Neural cell (in vitro differentiated cells): ENCODE measurements at regions not wholly inside any gene's neighbourhood (a gene's known extent, or its start where the extent isn't known, plus 50 kb on each side); places are given as distances from the start of the nearest gene placed in this dataset.

Experiments used
- H2AFZ ChIP-seq: fragments of 200-600, 300-800 bp; sonication (generic), shearing (Covaris generic); 2 replicates; pipeline ENCODE4 v1.6.0; 2014; ENCODE audit warnings: low read depth, mild to moderate bottlenecking, antibody characterized with exemption, low read length, moderate library complexity
- H3F3A ChIP-seq: fragments of 200-600 bp; shearing (Covaris generic); 2 replicates; pipeline ENCODE4 v1.6.1; 2016; ENCODE audit warnings: mild to moderate bottlenecking, moderate library complexity, mixed read lengths, antibody characterized with exemption, low read length; ENCODE audit not compliant: insufficient read depth, poor library complexity, severe bottlenecking
- H3K27ac ChIP-seq: fragments of 200-600, 300-800 bp; sonication (generic), shearing (Covaris generic); 2 replicates; pipeline ENCODE4 v1.5.1; 2014; ENCODE audit warnings: mild to moderate bottlenecking, low read length, moderate library complexity
- H3K27me3 ChIP-seq: fragments of 300-800, 200-600 bp; sonication (generic), shearing (Covaris generic); 2 replicates; pipeline ENCODE4 v1.6.0; 2014; ENCODE audit warnings: mild to moderate bottlenecking, low read depth, low read length, moderate library complexity; ENCODE audit not compliant: insufficient read depth
- H3K36me3 ChIP-seq: fragments of 300-800, 200-600 bp; sonication (generic), shearing (Covaris generic); 2 replicates; pipeline ENCODE4 v1.5.1; 2014; ENCODE audit warnings: mild to moderate bottlenecking, antibody characterized with exemption, low read length, moderate library complexity; ENCODE audit not compliant: insufficient read depth
- H3K4me2 ChIP-seq: fragments of 300-800, 200-600 bp; sonication (generic), shearing (Covaris generic); 2 replicates; pipeline ENCODE4 v1.6.0; 2014; ENCODE audit warnings: mild to moderate bottlenecking, low read length
- H3K4me3 ChIP-seq: fragments of 300-800, 200-600 bp; sonication (generic), shearing (Covaris generic); 2 replicates; pipeline ENCODE4 v1.5.1; 2014; ENCODE audit warnings: mild to moderate bottlenecking, low read length, moderate library complexity
- H3K79me2 ChIP-seq: fragments of 200-600 bp; shearing (Covaris generic); replicated peaks from 2 replicates; pipeline ENCODE4 v1.6.0; 2014; ENCODE audit warnings: mild to moderate bottlenecking, low read length, moderate library complexity; ENCODE audit not compliant: insufficient read depth
- H3K9ac ChIP-seq: fragments of 300-800, 200-600 bp; sonication (generic), shearing (Covaris generic); 2 replicates; pipeline ENCODE4 v1.6.1; 2016; ENCODE audit warnings: mild to moderate bottlenecking, low read length, mixed read lengths
- H3K9me2 ChIP-seq: fragments of 200-600 bp; shearing (Covaris generic); 2 replicates; pipeline ENCODE4 v1.6.1; 2016; ENCODE audit warnings: mild to moderate bottlenecking, low read length, mixed read lengths; ENCODE audit not compliant: insufficient read depth
- H3K9me3 ChIP-seq: fragments of 200-600, 300-800 bp; sonication (generic), shearing (Covaris generic); 2 replicates; pipeline ENCODE4 v1.6.1; 2016; ENCODE audit warnings: mild to moderate bottlenecking, mixed run types, low read length, moderate library complexity, mixed read lengths
- H4K20me1 ChIP-seq: fragments of 200-600 bp; shearing (Covaris generic); 2 replicates; pipeline ENCODE4 v1.6.1; 2016; ENCODE audit warnings: mild to moderate bottlenecking, mixed run types; ENCODE audit not compliant: insufficient read depth
- EP300 ChIP-seq: fragments of 450-650 bp; conservative IDR thresholded peaks from 2 replicates; pipeline ENCODE4 v1.6.1; 2014; ENCODE audit warnings: antibody characterized with exemption, mild to moderate bottlenecking, moderate library complexity; ENCODE audit not compliant: poor library complexity, severe bottlenecking
- EZH2 ChIP-seq: fragments of 200-600, 300-800 bp; shearing (Covaris generic), sonication (generic); IDR thresholded peaks from 2 replicates; pipeline ENCODE4 v1.6.1; 2014; ENCODE audit warnings: antibody characterized with exemption, low read length, borderline replicate concordance, mild to moderate bottlenecking; ENCODE audit not compliant: insufficient read depth, poor library complexity, severe bottlenecking
- MXI1 ChIP-seq: fragments of 450-650 bp; conservative IDR thresholded peaks from 2 replicates; pipeline ENCODE4 v1.6.1; 2014; ENCODE audit warnings: antibody characterized with exemption, mild to moderate bottlenecking; ENCODE audit not compliant: poor library complexity, severe bottlenecking
- POLR2AphosphoS5 ChIP-seq: IDR thresholded peaks from 2 replicates; pipeline ENCODE4 v1.6.1; 2012
- RAD21 ChIP-seq: fragments of 450-650 bp; conservative IDR thresholded peaks from 2 replicates; pipeline ENCODE4 v1.6.1; 2014; ENCODE audit warnings: antibody characterized with exemption, mild to moderate bottlenecking, moderate library complexity
- SMC3 ChIP-seq: fragments of 450-650 bp; conservative IDR thresholded peaks from 2 replicates; pipeline ENCODE4 v1.6.1; 2014; ENCODE audit warnings: antibody characterized with exemption, mild to moderate bottlenecking, moderate library complexity; ENCODE audit not compliant: poor library complexity
- TAF1 ChIP-seq: IDR thresholded peaks from 2 replicates; pipeline ENCODE4 v1.6.1; 2012; ENCODE audit warnings: low read depth
- TF ChIP-seq, protein P1 (sequence below): fragments of 450-650 bp; IDR thresholded peaks from 2 replicates; pipeline ENCODE4 v1.5.1; 2014; ENCODE audit warnings: antibody characterized with exemption, mild to moderate bottlenecking, moderate library complexity; ENCODE audit not compliant: poor library complexity, severe bottlenecking
- TF ChIP-seq, protein P2 (sequence below): IDR thresholded peaks from 2 replicates; pipeline ENCODE4 v1.6.1; 2012; ENCODE audit warnings: borderline replicate concordance

- Histone ChIP-seq H3K4me3 (no peak overlapping the region), H3K79me2 (no peaks in the 10 kb centered on the region), H3F3A (no peaks in the 10 kb centered on the region), H3K36me3 (no peaks in the 10 kb centered on the region), H3K9me3 (no peaks in the 10 kb centered on the region), H3K27ac (no peak overlapping the region), H3K4me2 (no peak overlapping the region), H3K27me3 (no peaks in the 10 kb centered on the region), H2AFZ (no peak overlapping the region), H4K20me1 (no peaks in the 10 kb centered on the region), H3K9ac (no peak overlapping the region), H3K9me2 (no peaks in the 10 kb centered on the region)
- TF ChIP-seq EP300 (no peak), TAF1 (no peak)
These were observed 118.8 kb upstream of the NANOS1 start for GRCh38 chr10:118910702-118911101.

- H2AFZ ChIP-seq: no peak overlapping the region
- no peak overlapping the region for H3K4me2 ChIP-seq
- H4K20me1 ChIP-seq: no peaks in the 10 kb centered on the region
- H3K9ac ChIP-seq: no peak overlapping the region
- H3K4me3 ChIP-seq: no peak overlapping the region
- no peaks in the 10 kb centered on the region for H3F3A ChIP-seq
- no peaks in the 10 kb centered on the region for H3K9me3 ChIP-seq
- no peaks in the 10 kb centered on the region for H3K79me2 ChIP-seq
- no peak for TF ChIP-seq TAF1
- TF ChIP-seq SMC3: no peak
- H3K9me2 ChIP-seq: no peaks in the 10 kb centered on the region
- H3K36me3 ChIP-seq: no peaks in the 10 kb centered on the region
- no peaks in the 10 kb centered on the region for H3K27me3 ChIP-seq
- no peak overlapping the region for H3K27ac ChIP-seq
These were observed 118.2 kb upstream of the NANOS1 start for GRCh38 chr10:118911363-118911762.

DNA sequence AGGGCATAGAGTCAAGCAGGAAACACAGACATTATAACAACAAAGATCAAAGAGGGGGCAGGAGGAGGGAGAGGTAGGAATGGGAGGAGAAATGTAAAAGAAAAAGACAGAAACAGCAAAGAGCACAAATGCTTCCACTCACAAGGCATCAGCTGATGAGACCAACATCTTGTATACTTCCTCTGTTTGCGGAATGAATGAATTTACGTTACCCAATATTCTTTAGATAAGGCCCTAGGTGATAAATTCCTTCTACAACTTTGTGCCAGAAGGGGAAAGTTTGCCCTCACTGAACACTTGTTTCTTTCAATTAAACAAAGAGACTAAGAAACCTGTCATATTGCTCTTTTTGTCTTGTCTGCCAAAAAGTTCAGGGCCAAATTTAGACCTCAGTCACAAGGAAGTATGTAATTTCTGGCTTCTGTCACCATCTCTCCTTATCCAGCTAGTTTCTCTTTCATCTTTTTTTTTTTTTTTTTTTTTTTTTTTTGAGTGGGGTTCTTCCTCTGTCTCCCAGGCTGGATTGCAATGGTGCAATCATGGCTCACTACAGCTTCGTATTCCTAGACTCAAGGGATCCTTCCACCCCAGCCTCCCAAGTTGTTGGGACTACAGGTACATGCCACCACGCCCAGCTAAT lies 116.4 kb upstream of the NANOS1 start:
- H3K27ac ChIP-seq: no peak overlapping the region
- no peak overlapping the region for H3K4me2 ChIP-seq
- H3K79me2 ChIP-seq: no peaks in the 10 kb centered on the region
- no peaks in the 10 kb centered on the region for H4K20me1 ChIP-seq
- no peak overlapping the region for H2AFZ ChIP-seq
- no peaks in the 10 kb centered on the region for H3K27me3 ChIP-seq
- H3K36me3 ChIP-seq: no peaks in the 10 kb centered on the region
- TF ChIP-seq SMC3 (no peak), POLR2AphosphoS5 (no peak), EZH2 (no peak), MXI1 (no peak), EP300 (no peak), RAD21 (no peak), TAF1 (no peak)
- TF ChIP-seq, protein P1, sequence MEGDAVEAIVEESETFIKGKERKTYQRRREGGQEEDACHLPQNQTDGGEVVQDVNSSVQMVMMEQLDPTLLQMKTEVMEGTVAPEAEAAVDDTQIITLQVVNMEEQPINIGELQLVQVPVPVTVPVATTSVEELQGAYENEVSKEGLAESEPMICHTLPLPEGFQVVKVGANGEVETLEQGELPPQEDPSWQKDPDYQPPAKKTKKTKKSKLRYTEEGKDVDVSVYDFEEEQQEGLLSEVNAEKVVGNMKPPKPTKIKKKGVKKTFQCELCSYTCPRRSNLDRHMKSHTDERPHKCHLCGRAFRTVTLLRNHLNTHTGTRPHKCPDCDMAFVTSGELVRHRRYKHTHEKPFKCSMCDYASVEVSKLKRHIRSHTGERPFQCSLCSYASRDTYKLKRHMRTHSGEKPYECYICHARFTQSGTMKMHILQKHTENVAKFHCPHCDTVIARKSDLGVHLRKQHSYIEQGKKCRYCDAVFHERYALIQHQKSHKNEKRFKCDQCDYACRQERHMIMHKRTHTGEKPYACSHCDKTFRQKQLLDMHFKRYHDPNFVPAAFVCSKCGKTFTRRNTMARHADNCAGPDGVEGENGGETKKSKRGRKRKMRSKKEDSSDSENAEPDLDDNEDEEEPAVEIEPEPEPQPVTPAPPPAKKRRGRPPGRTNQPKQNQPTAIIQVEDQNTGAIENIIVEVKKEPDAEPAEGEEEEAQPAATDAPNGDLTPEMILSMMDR: no peak
- TF ChIP-seq, protein P2, sequence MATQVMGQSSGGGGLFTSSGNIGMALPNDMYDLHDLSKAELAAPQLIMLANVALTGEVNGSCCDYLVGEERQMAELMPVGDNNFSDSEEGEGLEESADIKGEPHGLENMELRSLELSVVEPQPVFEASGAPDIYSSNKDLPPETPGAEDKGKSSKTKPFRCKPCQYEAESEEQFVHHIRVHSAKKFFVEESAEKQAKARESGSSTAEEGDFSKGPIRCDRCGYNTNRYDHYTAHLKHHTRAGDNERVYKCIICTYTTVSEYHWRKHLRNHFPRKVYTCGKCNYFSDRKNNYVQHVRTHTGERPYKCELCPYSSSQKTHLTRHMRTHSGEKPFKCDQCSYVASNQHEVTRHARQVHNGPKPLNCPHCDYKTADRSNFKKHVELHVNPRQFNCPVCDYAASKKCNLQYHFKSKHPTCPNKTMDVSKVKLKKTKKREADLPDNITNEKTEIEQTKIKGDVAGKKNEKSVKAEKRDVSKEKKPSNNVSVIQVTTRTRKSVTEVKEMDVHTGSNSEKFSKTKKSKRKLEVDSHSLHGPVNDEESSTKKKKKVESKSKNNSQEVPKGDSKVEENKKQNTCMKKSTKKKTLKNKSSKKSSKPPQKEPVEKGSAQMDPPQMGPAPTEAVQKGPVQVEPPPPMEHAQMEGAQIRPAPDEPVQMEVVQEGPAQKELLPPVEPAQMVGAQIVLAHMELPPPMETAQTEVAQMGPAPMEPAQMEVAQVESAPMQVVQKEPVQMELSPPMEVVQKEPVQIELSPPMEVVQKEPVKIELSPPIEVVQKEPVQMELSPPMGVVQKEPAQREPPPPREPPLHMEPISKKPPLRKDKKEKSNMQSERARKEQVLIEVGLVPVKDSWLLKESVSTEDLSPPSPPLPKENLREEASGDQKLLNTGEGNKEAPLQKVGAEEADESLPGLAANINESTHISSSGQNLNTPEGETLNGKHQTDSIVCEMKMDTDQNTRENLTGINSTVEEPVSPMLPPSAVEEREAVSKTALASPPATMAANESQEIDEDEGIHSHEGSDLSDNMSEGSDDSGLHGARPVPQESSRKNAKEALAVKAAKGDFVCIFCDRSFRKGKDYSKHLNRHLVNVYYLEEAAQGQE: no peak
- H3K9me3 ChIP-seq: no peaks in the 10 kb centered on the region
- no peaks in the 10 kb centered on the region for H3K9me2 ChIP-seq
- no peak overlapping the region for H3K4me3 ChIP-seq
- no peak overlapping the region for H3K9ac ChIP-seq
- no peaks in the 10 kb centered on the region for H3F3A ChIP-seq
